ENCODE measurements at regions not wholly inside any gene's neighbourhood (a gene's known extent, or its start where the extent isn't known, plus 50 kb on each side); places are given as distances from the start of the nearest gene placed in this dataset.
A peak's percentile ranks its signal among the peaks of the same experiment; 100 is the strongest.
"Not testable (repeated sequence)": the region's sequence is repeated elsewhere in the genome, so short reads cannot be mapped to it uniquely, and the experiment has no call there.

DNA sequence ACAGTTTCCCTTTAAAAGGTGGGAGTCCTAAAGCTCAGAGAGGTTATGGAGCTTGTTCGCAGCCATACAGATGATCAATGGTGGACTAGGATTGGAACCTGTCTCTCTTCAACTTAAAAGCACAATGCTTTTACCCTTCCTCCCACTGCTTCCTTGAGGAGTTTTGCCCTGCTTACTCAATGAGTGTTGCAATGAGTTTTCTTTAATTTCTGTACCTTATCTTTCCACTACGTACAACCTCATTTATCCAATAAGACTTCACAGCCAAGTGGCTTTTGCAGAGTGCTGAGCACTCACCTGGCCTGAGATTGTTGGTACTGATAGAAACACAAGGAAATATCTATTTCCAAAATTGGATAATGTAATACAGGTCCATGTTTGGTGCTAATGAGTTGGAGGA, 64.7 kb upstream of the ANKRD55 start:
- no peak overlapping the region for H3K27ac ChIP-seq
- TF ChIP-seq, protein P1, sequence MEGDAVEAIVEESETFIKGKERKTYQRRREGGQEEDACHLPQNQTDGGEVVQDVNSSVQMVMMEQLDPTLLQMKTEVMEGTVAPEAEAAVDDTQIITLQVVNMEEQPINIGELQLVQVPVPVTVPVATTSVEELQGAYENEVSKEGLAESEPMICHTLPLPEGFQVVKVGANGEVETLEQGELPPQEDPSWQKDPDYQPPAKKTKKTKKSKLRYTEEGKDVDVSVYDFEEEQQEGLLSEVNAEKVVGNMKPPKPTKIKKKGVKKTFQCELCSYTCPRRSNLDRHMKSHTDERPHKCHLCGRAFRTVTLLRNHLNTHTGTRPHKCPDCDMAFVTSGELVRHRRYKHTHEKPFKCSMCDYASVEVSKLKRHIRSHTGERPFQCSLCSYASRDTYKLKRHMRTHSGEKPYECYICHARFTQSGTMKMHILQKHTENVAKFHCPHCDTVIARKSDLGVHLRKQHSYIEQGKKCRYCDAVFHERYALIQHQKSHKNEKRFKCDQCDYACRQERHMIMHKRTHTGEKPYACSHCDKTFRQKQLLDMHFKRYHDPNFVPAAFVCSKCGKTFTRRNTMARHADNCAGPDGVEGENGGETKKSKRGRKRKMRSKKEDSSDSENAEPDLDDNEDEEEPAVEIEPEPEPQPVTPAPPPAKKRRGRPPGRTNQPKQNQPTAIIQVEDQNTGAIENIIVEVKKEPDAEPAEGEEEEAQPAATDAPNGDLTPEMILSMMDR (conservative IDR thresholded peaks at IDR 0.05): no peak

DNA sequence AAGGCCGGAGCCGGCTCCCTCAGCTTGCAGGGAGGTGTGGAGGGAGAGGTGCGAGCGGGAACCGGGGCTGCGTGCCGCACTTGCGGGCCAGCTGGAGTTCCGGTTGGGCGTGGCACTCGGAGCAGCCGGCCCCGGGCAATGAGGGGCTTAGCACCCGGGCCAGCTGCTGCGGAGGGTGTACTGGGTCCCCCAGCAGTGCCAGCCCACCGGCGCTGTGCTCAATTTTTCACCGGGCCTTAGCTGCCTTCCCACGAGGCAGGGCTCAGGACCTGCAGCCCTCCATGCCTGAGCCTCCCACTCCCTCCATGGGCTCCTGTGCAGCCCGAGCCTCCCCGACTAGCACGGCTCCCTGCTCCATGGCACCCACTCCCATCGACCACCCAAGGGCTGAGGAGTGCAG, 62.2 kb upstream of the ANKRD55 start:
- H3K27ac ChIP-seq: not testable (repeated sequence)

- TF ChIP-seq, protein P1 (conservative IDR thresholded peaks at IDR 0.05): no peak
- H3K27ac ChIP-seq: no peak overlapping the region
These were observed 61.2 kb upstream of the ANKRD55 start for GRCh38 chr5:56294354-56294753.

- H3K27ac ChIP-seq: not testable (repeated sequence)
These were observed 59.7 kb upstream of the ANKRD55 start for GRCh38 chr5:56292874-56293273.

DNA sequence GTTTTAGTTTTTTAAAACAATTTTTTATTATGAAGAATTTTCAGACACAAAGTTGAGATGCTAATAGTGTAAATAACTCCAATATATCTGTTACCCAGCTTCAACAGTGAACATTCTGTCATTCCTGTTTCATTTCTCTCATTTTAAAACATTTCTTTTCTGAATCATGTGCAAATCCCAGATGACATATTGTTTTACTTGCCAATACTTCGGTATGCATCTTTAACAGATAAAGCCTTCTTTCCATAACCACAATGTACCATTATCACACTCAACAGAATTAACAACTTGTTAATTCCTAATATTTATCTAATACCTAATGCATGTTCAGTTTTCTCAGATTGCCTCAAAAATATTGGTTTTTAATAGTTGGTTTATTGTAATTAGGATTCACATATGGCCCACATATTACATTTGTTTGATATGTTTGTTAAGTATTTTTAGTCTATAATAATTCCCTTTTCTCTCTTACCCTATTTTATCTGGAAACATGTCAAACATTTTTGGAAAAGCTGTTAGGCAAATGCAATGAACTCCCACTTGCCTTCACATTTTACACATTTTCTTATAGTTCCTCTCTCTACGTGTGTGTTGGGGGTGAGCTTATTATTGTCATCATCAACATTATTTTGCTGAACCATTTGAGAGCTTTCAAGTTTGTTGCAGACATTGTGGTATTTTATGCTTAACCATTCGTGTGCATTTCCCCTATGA, 58.7 kb upstream of the ANKRD55 start:
- TF ChIP-seq, protein P1 (conservative IDR thresholded peaks at IDR 0.05): no peak
- no peak overlapping the region for H3K27ac ChIP-seq

DNA sequence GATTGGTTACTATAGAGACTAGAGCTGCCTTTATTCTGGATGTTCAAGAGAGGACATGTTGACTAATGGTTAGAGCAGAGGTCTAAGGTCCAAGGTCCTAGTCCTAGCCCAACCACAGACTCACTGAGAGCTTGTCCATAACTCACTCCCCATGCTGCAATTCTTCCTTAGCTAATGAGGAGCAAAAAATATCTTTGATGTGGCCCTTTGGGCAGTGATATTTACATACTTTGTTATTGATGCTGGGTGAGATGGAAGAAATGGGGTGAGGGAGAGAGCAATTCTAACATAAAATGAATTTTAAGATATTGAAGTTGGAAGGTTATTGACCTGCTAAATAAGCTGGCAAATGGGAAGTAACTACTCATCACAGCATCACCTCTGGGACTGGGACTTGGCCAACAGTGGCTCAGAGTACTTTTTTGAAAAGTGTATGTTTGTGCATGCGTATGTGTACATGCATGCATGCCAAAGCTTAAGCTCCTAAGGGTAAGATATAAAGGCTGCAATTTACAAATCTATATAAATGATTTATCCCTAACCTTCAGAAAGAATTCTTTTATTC, 58.0 kb upstream of the ANKRD55 start:
- H3K27ac ChIP-seq: no peak overlapping the region
- TF ChIP-seq, protein P1 (conservative IDR thresholded peaks at IDR 0.05): no peak

- TF ChIP-seq, protein P1 (conservative IDR thresholded peaks at IDR 0.05): no peak
- H3K27ac ChIP-seq: no peak overlapping the region
These were observed 57.4 kb upstream of the ANKRD55 start for GRCh38 chr5:56290378-56291078.

DNA sequence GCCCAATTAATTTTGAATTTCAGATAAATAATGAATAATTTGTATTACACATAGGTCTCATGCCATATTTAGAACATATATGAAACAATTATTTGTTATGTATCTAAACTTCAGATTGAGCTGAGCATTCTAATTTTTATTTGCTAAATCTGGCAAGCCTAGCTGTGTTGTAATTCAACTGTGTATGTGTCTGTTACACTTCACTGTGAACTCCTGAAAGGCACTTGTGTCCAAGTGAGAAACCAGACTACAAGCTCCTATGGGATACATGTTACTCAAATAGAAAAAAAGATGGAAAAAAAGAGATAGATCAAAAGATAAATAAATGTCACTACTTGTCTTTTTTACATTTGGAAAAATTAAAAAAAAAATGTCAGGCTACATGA, 56.5 kb upstream of the ANKRD55 start:
- H3K27ac ChIP-seq: peak overlapping the region; percentile 48; the same call in 1 of the 2 replicates
- TF ChIP-seq, protein P1 (conservative IDR thresholded peaks at IDR 0.05): no peak
